ENCODE measurements at regions not wholly inside any gene's neighbourhood (a gene's known extent, or its start where the extent isn't known, plus 50 kb on each side); places are given as distances from the start of the nearest gene placed in this dataset.
A peak's percentile ranks its signal among the peaks of the same experiment; 100 is the strongest.
"Not testable (repeated sequence)": the region's sequence is repeated elsewhere in the genome, so short reads cannot be mapped to it uniquely, and the experiment has no call there.

DNA sequence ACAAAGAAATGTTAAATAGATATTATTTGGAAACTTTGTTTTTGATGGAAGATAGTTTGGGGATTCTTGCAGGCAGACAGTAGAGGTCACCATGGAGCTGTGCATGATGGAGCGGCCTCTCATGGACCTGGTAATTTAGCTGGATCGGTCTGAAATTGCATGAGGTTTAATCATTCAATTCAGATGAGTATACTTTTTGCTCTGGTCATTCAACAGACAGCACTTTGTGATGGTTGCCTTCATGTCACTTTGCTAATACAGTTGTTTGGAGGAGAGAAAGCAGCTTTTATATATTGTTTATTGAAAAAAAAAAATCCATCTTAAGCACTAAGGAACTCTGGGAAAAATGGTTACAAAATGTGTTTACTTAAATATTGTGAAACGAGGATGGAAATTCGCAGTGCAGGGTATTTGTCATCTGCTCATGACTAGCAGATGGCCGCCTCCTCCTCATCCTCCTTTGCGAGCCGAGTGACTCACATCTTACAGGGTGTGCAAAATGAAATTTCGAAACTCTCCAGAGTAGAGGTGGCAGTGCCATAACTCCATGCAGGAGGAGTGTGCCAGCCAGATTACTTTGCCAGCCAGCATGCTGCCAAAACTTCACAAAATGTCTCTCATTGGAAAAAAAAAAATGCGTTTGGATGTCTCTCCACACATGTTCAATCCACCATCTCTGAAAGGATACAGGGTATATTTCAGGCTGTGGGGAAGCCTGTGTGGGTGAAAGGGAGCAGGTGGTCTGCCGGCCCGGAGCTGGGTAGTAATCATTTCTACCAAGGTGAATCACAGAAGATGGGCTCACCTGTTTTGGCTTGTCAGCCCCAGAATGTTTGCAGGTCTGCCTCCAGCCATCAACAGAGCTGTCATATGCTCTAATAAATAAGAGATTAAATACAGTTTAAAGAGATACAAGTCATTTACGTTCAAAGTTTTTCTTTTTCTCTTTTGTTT, 314.9 kb upstream of the DIPK2B start:
- TF ChIP-seq CTCF (IDR thresholded peaks at IDR 0.05; ENCODE audit: insufficient read depth, low read depth, low read length), result peak; percentile 61
- peak; percentile 96 for DNase-seq (ENCODE audit: low read depth)
- H3K4me3 ChIP-seq (ENCODE audit: low read depth, low read length), result no peak overlapping the region

DNA sequence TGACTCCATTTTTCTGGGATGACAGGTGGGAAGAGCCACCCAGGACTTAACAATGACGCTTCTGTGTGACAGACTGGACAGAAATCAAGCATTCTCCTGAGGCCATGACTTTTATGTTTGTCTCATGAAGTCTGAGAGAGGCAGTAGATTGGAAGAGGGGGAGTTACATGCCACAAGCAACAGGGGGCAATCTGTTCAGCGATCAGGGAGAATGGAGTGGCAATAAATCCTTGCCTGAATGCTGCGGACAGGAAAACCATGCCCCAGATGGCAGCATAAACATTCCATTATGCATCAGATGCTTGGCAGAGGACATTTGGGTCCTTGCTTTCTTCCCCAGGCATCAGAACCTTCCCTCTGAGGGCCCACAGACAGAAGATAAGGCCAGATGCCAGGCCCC, 312.4 kb upstream of the DIPK2B start:
- no peak for DNase-seq (ENCODE audit: low read depth)
- H3K4me3 ChIP-seq (ENCODE audit: low read depth, low read length), result no peak overlapping the region
- TF ChIP-seq CTCF (IDR thresholded peaks at IDR 0.05; ENCODE audit: insufficient read depth, low read depth, low read length), result no peak

GRCh38 chrX:45508454-45508853, 307.8 kb upstream of the DIPK2B start:
- TF ChIP-seq CTCF (IDR thresholded peaks at IDR 0.05; ENCODE audit: insufficient read depth, low read depth, low read length), result no peak
- no peak for DNase-seq (ENCODE audit: low read depth)
- no peak overlapping the region for H3K4me3 ChIP-seq (ENCODE audit: low read depth, low read length)

DNA sequence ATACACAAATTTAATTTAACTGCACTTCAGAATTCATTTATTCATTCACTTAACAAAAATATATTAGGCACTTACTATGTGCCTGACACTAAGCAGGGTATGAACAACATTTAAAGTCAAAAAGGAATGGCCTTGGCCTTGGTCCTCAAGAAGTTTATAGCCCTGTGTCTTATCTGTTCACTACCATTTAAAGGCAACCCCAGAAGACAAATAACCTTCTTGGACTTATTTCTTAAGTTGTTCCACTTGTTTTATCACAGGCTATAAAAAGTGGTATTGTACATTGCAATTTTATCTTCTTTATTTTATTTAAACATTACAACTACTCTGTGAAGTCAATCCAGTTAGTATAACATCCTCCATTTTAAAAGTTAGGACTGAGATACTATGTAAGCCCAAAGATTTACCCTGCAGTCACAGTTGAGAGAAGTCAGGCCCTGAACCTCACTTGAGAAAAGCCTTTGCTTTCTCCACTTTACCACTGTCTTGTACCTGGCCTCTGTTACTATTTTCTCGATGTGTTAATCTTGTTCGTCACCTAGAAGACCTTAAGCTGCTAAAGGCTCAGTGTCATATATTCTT, 305.6 kb upstream of the DIPK2B start:
- H3K4me3 ChIP-seq (ENCODE audit: low read depth, low read length), result no peak overlapping the region
- no peak for TF ChIP-seq CTCF (IDR thresholded peaks at IDR 0.05; ENCODE audit: insufficient read depth, low read depth, low read length)
- peak; percentile 64 for DNase-seq (ENCODE audit: low read depth)

DNA sequence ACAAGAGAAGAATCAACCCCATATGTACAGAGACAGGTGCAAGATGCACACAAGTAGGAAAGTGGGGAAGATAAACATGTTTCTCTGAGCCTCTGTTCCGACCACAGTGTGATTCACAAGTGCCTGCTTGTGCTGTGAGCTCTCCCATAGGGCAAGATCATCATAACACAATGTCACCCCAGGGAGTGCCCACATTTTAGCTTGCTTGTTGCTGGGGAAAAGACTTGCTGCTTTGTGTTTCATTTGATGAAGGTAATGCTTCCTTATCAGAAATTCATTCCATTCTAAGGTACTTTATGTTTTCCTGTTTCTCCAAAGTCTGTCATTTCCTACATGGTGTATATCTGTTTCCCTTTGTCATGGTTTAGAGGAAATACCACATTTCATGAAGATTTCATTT, 304.5 kb upstream of the DIPK2B start:
- H3K4me3 ChIP-seq (ENCODE audit: low read depth, low read length), result no peak overlapping the region
- no peak for DNase-seq (ENCODE audit: low read depth)
- TF ChIP-seq CTCF (IDR thresholded peaks at IDR 0.05; ENCODE audit: insufficient read depth, low read depth, low read length), result no peak

DNA sequence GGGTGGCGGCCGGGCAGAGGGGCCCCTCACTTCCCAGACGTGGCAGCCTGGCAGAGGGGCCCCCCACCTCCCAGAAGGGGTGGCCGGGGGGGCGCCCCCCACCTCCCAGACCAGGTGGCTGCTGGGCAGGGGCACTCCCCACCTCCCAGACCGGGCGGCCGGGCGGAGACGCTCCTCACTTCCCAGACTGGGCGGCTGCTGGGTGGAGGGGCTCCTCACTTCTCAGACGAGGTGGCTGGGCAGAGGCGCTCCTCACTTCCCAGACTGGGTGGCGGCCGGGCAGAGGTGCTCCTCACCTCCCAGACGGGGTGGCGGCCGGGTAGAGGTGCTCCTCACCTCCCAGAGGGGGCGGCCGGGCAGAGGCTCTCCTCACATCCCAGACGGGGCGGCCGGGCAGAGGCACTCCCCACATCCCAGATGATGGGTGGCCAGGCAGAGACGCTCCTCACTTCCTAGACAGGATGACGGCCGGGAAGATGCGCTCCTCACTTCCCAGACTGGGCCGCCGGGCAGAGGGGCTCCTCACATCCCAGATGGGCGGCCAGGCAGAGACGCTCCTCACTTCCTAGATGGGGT, 303.2 kb upstream of the DIPK2B start:
- DNase-seq (ENCODE audit: low read depth); H3K4me3 ChIP-seq (ENCODE audit: low read depth, low read length): not testable (repeated sequence)

- TF ChIP-seq CTCF (IDR thresholded peaks at IDR 0.05; ENCODE audit: insufficient read depth, low read depth, low read length), result no peak
- no peak overlapping the region for H3K4me3 ChIP-seq (ENCODE audit: low read depth, low read length)
- no peak for DNase-seq (ENCODE audit: low read depth)
Measured at GRCh38 chrX:45502396-45502795, 301.7 kb upstream of the DIPK2B start.
